KOPT-K1 (cell line): ENCODE measurements at regions not wholly inside any gene's neighbourhood (a gene's known extent, or its start where the extent isn't known, plus 50 kb on each side); places are given as distances from the start of the nearest gene placed in this dataset.
"Not testable (repeated sequence)": the region's sequence is repeated elsewhere in the genome, so short reads cannot be mapped to it uniquely, and the experiment has no call there.

Source experiments
- H3K27ac ChIP-seq: fragments of 200-600 bp; sonication (generic); 2 replicates; pipeline ENCODE4 v1.5.1; 2016; ENCODE audit warnings: antibody characterized with exemption, mild to moderate bottlenecking, low read depth, low read length; ENCODE audit not compliant: poor library complexity, severe bottlenecking
- H3K36me3 ChIP-seq: fragments of 200-600 bp; sonication (generic); 2 replicates; pipeline ENCODE4 v1.5.1; 2017; ENCODE audit warnings: antibody characterized with exemption, mild to moderate bottlenecking, low read length, moderate library complexity; ENCODE audit not compliant: insufficient read depth
- H3K9me3 ChIP-seq: fragments of 200-600 bp; sonication (generic); 2 replicates; pipeline ENCODE4 v1.5.1; 2017; ENCODE audit warnings: antibody characterized with exemption, low read length, mild to moderate bottlenecking; ENCODE audit not compliant: insufficient read depth, poor library complexity, severe bottlenecking

DNA sequence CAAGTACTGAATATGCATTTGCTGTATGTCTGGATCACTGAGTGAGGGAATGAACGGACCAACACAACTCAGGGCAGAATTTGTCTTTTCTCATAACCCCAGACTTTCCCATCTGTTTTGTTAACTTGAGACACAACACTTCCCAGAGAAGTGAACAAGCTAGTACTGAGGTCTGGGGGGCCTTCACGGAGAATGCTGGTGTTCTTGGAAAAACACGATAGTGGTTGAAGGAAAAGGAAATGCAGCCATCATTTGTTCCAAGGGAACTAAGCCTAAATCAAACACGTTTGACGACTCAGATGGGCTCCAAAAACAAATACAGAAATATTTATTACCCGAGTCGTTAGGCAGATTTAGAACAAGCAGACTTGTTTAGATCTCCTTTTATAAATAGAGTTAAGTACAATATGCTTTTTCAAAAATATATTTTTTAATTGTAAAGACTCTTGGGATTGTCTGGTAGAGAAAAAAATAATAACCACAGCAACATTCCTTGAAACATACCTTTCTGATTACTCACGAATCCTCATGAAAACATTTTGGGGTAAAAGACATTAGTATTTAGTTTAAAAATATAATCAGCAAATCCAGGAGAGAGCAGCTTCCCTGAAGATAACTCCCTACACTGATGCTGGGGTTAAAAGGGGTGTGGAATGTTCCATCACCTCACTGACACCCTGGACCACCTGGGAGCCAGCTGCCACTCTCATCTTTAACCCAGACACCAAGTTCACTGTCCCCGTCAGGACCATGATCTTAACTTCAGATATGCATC is 427.7 kb upstream of the RUNX1 start:
- Histone ChIP-seq H3K9me3 (peaks cover 12% of the 10 kb centered on the region), H3K27ac (no peak overlapping the region), H3K36me3 (no peaks in the 10 kb centered on the region)

DNA sequence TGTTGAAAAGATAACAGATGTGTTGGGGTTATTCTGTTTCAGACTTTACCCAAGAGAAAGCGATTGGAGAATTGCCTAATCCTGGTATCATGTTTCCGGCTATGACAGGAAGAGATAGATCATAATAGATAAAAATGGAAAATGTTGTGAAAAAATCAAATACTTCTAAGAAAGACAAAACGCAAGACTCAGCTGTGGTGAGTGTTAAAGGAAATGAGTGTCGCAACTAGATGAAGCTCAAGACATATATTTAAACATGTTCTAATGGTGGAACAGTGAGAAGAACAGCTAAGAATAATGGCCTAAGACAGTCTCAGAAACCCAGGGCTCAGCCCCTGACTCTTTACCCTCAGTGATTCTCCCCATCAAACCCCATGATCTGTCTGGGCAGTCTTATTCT is 426.7 kb upstream of the RUNX1 start:
- no peaks in the 10 kb centered on the region for H3K36me3 ChIP-seq
- peaks cover 12% of the 10 kb centered on the region for H3K9me3 ChIP-seq
- H3K27ac ChIP-seq, result peak overlapping the region; percentile 28

DNA sequence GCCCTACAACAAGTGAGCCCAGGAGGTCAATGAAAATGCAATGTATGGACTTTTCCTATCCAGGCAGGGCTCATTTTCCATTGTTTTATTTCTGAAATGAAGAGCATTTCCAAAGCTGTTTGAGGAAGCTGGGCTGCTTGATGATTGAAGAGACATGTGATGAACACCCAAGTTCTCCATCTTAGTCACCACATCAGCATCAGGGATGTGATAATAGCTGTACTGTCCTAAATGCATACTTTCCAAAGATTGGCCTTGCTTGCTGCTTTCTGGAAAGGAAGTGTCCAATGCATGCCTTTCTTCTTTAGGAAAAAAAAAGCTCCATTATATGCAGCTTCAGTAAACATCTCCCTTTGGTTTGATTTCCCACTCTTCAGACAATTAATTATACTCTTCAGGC is 425.9 kb upstream of the RUNX1 start:
- H3K9me3 ChIP-seq, result peaks cover 12% of the 10 kb centered on the region

DNA sequence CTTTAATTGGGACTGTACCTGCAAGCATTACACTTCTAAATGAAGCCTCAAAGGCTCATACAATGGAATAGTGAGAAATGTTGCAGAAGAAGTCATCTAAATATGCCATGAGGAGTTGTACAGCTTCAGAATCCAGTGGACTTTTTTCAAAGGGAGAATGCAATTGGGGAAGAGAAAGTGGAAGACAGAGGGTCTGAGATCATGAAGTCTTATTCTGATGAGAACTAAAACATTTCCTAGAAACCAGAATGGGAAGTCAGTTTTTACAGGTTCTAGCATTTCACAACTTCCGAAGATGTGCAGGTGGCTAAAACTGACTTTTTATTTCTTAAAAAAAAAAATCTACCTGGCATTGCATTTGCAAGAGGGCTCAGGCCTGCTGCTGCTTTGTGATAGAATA is 424.4 kb upstream of the RUNX1 start:
- no peaks in the 10 kb centered on the region for H3K9me3 ChIP-seq

More for the DNA sequence above, 425.9 kb upstream of the RUNX1 start:
- Histone ChIP-seq H3K27ac (no peak overlapping the region), H3K36me3 (no peaks in the 10 kb centered on the region)

DNA sequence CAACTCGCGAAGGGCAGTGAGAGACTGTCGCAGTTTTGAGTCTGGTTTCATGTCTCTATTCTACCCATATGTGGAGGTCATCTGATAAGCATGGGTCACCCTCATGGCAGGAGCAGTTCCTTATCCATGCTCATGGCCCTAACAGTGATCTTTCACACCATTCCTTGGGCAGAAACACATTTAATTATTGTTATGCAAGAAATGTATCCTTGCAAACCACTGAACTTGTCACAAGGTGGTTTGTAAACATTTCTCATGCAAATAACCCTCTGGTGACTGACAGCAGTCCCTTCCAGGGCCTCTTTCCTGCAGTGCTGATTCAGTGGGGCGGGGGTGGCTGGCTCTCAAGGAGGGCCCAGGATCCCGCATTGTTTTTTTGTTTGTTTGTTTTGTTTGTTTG is 421.4 kb upstream of the RUNX1 start:
- Histone ChIP-seq H3K36me3 (no peaks in the 10 kb centered on the region), H3K9me3 (peaks cover 15% of the 10 kb centered on the region), H3K27ac (no peak overlapping the region)

More for the DNA sequence above, 424.4 kb upstream of the RUNX1 start:
- Histone ChIP-seq H3K27ac (no peak overlapping the region), H3K36me3 (no peaks in the 10 kb centered on the region)

DNA sequence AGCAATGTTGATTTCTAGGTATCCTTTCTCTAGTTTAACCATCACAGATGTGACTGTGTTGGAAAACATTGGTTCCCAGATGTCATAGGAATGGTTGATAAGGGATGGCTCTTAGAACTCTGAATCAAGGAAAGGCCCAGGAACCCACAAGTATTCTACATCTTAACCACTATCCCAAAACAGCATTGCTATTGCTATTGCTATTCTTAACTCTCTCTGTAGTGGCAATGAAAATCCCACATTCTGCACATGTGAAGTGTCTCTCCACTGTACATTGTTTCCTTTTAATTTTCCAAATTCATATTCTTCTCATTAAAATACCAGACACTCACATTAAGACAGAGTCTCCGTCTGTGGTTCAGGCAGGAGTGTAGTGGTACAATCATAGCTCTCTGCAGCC is 420.4 kb upstream of the RUNX1 start:
- Histone ChIP-seq H3K27ac (no peak overlapping the region), H3K9me3 (peaks cover 15% of the 10 kb centered on the region), H3K36me3 (no peaks in the 10 kb centered on the region)

DNA sequence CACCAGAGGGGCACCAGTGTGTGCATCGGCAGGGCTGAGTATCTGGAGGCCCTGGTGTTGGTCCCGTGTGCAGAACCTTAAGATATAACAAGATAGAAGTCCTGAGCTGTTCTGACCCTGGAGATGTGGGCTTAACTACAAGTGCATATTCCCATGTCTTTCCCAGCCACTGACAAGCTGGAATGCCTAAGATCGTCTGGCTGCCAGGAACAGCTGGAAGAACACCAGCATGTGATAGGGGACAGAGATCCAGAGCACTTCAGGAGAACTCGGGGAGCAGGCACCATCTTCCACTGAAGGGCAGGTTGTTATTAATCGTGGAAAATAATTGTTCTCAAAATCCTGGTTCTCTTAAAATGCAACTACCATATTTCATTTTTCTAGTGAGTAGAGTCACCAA is 419.9 kb upstream of the RUNX1 start:
- Histone ChIP-seq H3K36me3 (no peaks in the 10 kb centered on the region), H3K9me3 (peaks cover 16% of the 10 kb centered on the region), H3K27ac (no peak overlapping the region)

DNA sequence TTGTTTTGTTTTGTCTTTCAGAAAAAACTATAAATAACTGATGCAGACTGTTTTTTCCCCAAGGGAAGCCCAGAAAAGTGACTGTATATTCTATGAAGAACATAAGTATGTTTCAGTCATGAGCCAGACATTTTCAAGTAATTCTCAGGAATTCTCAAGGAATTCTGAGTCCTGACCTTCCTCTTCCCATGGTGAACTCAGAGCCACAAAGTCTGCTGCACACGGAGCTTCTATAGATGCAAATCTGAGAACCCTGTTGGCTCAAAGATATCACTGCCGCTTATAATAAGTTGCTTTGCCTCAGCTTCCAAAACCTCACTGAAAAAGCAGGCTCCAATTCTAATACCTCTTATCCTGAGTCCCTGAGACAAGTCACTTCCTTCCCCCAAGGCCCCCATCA is 418.5 kb upstream of the RUNX1 start:
- no peak overlapping the region for H3K27ac ChIP-seq
- no peaks in the 10 kb centered on the region for H3K36me3 ChIP-seq

DNA sequence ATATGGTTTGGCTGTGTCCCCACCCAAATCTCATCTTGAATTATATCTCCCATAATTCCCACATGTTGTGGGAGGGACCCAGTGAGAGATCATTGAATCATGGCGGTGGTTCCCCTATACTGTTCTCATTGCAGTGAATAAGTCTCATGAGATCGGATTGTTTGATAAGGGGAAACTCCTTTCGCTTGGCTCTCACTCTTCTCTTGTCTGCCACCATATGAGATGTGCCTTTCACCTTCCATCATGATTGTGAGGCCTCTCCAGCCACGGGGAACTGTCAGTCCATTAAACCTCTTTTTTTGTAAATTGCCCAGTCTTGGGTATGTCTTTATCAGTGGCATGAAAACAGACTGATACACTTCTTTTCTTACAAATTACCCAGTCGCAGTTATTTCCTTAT is 417.6 kb upstream of the RUNX1 start:
- H3K9me3 ChIP-seq, result peaks cover 20% of the 10 kb centered on the region
- not testable (repeated sequence) for H3K27ac ChIP-seq, H3K36me3 ChIP-seq

More for the DNA sequence above, 418.5 kb upstream of the RUNX1 start:
- H3K9me3 ChIP-seq, result peaks cover 20% of the 10 kb centered on the region

DNA sequence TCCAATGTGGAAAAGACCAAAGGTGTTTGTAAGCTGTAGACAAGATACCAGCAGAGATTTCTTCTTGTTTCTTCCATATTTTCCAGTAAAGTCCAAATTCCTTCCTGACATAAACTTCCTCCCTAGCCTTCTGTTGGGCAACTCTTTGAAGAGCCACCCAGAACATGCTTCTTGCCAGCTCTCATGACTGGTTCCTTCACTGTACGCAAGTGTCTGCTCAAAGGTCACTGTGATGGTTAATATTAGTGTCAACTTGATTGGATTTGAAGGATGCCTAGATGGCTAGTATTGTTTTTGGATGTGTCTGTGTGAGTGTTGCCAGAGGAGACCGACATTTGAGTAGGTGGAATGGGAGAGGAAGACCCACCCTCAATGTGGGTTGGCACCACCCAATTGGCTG is 416.6 kb upstream of the RUNX1 start:
- Histone ChIP-seq H3K36me3 (no peaks in the 10 kb centered on the region), H3K27ac (no peak overlapping the region), H3K9me3 (peaks cover 20% of the 10 kb centered on the region)

DNA sequence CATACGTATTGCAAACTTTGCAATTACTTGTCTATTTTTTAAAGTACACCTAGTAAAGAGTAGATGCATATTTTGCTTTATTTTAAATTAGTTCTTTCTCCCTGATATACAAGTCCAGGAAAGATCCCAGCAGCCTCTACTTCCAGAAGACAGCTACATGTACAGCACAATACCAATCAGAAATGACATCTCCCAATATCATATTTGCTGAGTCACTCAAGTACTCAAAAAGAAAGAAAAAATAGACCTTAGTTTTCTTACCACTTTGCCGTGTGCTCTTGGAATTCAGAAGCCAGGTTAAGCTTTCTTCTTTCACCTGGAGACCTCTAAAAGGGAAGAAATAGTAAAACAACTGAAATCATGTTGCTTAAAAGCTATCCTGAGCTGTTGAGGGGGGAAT is 412.6 kb upstream of the RUNX1 start:
- H3K9me3 ChIP-seq, result peaks cover 14% of the 10 kb centered on the region
- no peak overlapping the region for H3K27ac ChIP-seq
- no peaks in the 10 kb centered on the region for H3K36me3 ChIP-seq

DNA sequence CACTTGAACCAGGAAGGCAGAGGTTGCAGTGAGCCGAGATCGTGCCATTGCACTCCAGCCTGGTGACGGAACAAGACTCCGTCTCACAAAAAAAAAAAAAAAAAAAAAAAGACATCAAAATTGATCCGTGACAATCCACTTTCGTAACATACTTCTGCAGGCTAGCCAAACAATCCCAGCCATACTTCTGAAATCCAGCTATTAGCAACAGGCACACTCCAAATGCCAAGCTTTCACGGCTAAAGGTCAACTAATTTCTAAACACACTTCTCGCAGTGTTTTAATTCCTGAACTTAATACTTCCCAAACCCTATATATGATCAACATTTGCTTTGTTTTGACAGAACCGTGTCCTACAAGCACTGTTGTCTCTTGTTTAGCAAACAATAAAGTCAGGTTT is 411.3 kb upstream of the RUNX1 start:
- H3K36me3 ChIP-seq, result no peaks in the 10 kb centered on the region
- H3K9me3 ChIP-seq, result peaks cover 4% of the 10 kb centered on the region
- no peak overlapping the region for H3K27ac ChIP-seq

DNA sequence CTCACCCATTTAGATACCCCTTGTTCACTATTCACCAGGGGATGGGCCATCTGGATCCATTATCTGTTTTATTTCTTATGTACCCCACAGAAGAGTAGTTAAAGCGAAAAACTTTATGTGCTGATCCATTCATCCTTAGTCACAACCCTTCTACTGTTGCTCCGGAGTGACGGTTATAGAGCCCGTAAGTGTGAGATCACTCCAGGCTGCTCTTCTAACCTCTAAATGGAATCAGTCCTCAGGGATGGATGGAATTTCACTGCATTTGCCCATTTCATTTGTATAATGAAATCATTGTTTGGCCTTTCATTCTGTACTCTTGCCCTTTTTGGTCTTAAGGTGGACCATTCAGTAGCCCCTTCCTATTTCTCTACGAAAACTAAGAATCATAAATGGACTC is 409.3 kb upstream of the RUNX1 start:
- Histone ChIP-seq H3K27ac (no peak overlapping the region), H3K36me3 (no peaks in the 10 kb centered on the region)

DNA sequence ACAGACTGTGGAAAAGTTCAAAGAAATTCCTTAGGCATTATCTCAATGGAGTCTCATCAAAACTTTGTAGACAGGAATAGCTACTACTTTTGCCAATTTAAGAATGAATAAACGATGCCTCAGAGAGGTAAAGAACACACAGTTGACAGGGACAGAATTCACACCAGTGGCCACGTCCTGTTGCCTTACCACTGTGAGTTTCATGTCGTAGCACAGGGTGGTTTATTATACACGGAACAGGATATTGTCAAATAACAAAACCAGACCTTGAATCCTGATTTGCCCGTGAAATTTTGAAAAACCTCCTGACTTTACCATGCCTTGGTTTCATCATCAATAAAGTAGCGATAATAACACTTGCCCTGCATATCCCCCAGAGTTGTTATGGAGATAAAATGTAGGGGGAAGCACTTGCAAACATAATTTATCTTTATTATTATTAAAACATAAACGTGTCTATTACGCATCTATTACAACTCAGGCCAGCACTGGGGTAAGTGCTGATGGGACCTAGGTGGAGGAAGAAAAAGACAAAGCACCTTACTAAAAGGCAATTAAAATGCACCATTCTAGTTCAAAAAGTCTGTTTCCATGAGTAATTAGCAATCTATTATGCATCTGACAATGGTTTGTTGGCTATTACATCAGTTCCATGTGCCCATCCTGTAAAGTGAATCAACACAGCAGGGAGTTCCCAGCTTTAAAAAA is 408.1 kb upstream of the RUNX1 start:
- Histone ChIP-seq H3K9me3 (peaks cover 5% of the 10 kb centered on the region), H3K36me3 (no peaks in the 10 kb centered on the region), H3K27ac (no peak overlapping the region)

More for the DNA sequence above, 409.3 kb upstream of the RUNX1 start:
- H3K9me3 ChIP-seq, result no peaks in the 10 kb centered on the region

DNA sequence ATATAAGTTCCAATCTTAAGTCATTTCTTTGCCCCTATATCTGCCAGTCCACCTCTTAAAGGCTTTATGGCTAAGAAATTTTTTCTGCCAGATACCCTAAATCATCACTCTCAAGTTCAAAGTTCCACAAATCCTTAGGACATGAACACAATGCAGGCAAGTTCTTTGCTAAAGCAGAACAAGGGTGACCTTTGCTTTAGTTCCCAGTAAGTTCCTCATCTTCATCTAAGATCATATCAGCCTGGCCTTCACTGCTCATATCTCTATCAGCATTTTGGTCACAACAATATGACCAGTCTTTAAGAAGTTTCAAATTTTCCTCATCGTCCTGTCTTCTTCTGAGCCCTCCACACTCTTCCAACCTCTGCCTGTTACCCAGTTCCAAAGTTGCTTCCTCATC is 402.2 kb upstream of the RUNX1 start:
- no peak overlapping the region for H3K27ac ChIP-seq
- H3K36me3 ChIP-seq, result no peaks in the 10 kb centered on the region

DNA sequence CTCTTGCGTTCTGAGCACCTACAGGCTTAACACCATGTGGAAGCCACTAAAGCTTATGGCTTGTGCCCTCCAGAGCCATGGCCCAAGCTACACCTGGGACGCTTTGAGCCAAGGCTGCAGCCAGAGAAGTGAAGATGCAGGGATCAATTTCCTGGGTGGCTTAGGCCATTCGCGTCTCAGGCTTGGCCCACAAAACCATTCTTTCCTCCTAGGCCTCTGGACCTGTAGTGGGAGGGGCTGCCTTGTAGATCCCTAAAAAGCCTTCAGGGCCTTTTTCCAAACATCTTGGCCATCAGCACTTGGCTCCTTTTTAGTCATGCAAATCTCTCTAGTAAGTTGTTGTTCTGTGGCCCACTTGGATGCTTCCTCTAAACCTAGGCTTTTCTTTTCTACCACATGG is 401.7 kb upstream of the RUNX1 start:
- peaks cover 35% of the 10 kb centered on the region for H3K9me3 ChIP-seq
- no peak overlapping the region for H3K27ac ChIP-seq
- H3K36me3 ChIP-seq, result no peaks in the 10 kb centered on the region

More for the DNA sequence above, 402.2 kb upstream of the RUNX1 start:
- peaks cover 35% of the 10 kb centered on the region for H3K9me3 ChIP-seq
